ENCODE measurements at regions not wholly inside any gene's neighbourhood (a gene's known extent, or its start where the extent isn't known, plus 50 kb on each side); places are given as distances from the start of the nearest gene placed in this dataset.

GRCh38 chr3:43170553-43170952 is 64.7 kb upstream of the POMGNT2 start:
- intact Hi-C loops (cut with DNase I; ENCODE audit: low total_unique reads), result no loop called here
- in situ Hi-C loops (cut with MboI; ENCODE audit: low sequenced_read_pairs in 4 of 4), result loop anchor here in 2 of 4 donors (25.0 kb wide), 1 partner anchor 208 kb away; no protein-coding TSS in a partner anchor
- no peak overlapping the region for H3K27ac ChIP-seq
- H3K4me1 ChIP-seq, result no peaks in the 10 kb centered on the region
- H3K9me3 ChIP-seq, result no peaks in the 10 kb centered on the region
- H3K36me3 ChIP-seq, result no peaks in the 10 kb centered on the region
- ATAC-seq, result no peak
- no peak for DNase-seq
- no peaks in the 10 kb centered on the region for H3K27me3 ChIP-seq
- TF ChIP-seq POLR2A (IDR thresholded peaks at IDR 0.05), result no peak
- TF ChIP-seq CTCF (IDR thresholded peaks at IDR 0.05 in 4 of 5, conservative IDR thresholded peaks at IDR 0.05 in 1 of 5), result no peak
- H3K4me3 ChIP-seq, result no peak overlapping the region

- Histone ChIP-seq H3K27ac (no peak overlapping the region), H3K36me3 (no peaks in the 10 kb centered on the region), H3K27me3 (no peaks in the 10 kb centered on the region), H3K9me3 (no peaks in the 10 kb centered on the region), H3K4me3 (no peak overlapping the region), H3K4me1 (no peaks in the 10 kb centered on the region)
- no peak for ATAC-seq
- intact Hi-C loops (cut with DNase I; ENCODE audit: low total_unique reads), result no loop called here
- in situ Hi-C loops (cut with MboI; ENCODE audit: low sequenced_read_pairs in 4 of 4), result loop anchor here (10.0 to 25.0 kb wide), 2 partner anchors 208 to 335 kb away; no protein-coding TSS in a partner anchor
- no peak for DNase-seq
- no peak for TF ChIP-seq POLR2A (IDR thresholded peaks at IDR 0.05)
- no peak for TF ChIP-seq CTCF (IDR thresholded peaks at IDR 0.05 in 4 of 5, conservative IDR thresholded peaks at IDR 0.05 in 1 of 5)
Observed at GRCh38 chr3:43169987-43170386, 64.1 kb upstream of the POMGNT2 start.

GRCh38 chr3:43166406-43166805 is 60.5 kb upstream of the POMGNT2 start:
- Histone ChIP-seq H3K4me3 (no peak overlapping the region), H3K27me3 (no peaks in the 10 kb centered on the region), H3K9me3 (no peaks in the 10 kb centered on the region), H3K36me3 (no peaks in the 10 kb centered on the region), H3K27ac (no peak overlapping the region), H3K4me1 (peaks cover 0 to 7% of the 10 kb centered on the region in 2 donors)
- in situ Hi-C loops (cut with MboI; ENCODE audit: low sequenced_read_pairs in 4 of 4) (loop anchor here (10.0 to 25.0 kb wide), 2 partner anchors 204 to 338 kb away; no protein-coding TSS in a partner anchor), intact Hi-C loops (cut with DNase I; ENCODE audit: low total_unique reads) (no loop called here)
- ATAC-seq (no peak), DNase-seq (no peak)
- TF ChIP-seq POLR2A (IDR thresholded peaks at IDR 0.05) (no peak), CTCF (IDR thresholded peaks at IDR 0.05 in 4 of 5, conservative IDR thresholded peaks at IDR 0.05 in 1 of 5) (no peak)

GRCh38 chr3:43165786-43166185 is 59.9 kb upstream of the POMGNT2 start:
- Histone ChIP-seq H3K27me3 (no peaks in the 10 kb centered on the region), H3K36me3 (no peaks in the 10 kb centered on the region), H3K27ac (no peak overlapping the region), H3K9me3 (no peaks in the 10 kb centered on the region), H3K4me3 (no peak overlapping the region), H3K4me1 (peaks cover 0 to 7% of the 10 kb centered on the region in 2 donors)
- in situ Hi-C loops (cut with MboI; ENCODE audit: low sequenced_read_pairs in 4 of 4) (loop anchor here (10.0 to 25.0 kb wide), 2 partner anchors 203 to 339 kb away; no protein-coding TSS in a partner anchor), intact Hi-C loops (cut with DNase I; ENCODE audit: low total_unique reads) (no loop called here)
- DNase-seq (no peak), ATAC-seq (no peak)
- TF ChIP-seq CTCF (IDR thresholded peaks at IDR 0.05 in 4 of 5, conservative IDR thresholded peaks at IDR 0.05 in 1 of 5) (no peak), POLR2A (IDR thresholded peaks at IDR 0.05) (no peak)

All from gastrocnemius medialis (tissue), 4 donors.